ENCODE measurements at regions not wholly inside any gene's neighbourhood (a gene's known extent, or its start where the extent isn't known, plus 50 kb on each side); places are given as distances from the start of the nearest gene placed in this dataset.

DNA sequence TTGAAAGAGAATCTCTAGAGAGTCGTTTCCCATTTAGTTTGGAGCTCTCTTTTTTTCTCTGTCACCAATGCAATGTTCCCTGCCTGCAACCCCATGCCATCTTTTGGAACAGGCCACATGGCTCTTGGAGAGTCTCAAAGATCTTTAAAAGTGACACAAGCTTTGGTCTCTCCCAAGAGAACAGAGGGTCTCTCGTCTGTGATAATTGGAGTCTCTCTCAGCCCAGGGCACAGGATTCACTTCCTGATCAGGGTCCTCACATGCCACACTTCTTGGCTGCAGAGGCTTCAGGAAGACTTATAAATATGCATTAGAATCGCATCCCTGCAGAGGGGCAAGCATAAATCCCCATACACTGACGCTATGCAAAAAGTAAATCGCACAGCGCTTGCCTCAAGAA lies 240.5 kb downstream of the IRS2 start:
- TF ChIP-seq, protein P1, sequence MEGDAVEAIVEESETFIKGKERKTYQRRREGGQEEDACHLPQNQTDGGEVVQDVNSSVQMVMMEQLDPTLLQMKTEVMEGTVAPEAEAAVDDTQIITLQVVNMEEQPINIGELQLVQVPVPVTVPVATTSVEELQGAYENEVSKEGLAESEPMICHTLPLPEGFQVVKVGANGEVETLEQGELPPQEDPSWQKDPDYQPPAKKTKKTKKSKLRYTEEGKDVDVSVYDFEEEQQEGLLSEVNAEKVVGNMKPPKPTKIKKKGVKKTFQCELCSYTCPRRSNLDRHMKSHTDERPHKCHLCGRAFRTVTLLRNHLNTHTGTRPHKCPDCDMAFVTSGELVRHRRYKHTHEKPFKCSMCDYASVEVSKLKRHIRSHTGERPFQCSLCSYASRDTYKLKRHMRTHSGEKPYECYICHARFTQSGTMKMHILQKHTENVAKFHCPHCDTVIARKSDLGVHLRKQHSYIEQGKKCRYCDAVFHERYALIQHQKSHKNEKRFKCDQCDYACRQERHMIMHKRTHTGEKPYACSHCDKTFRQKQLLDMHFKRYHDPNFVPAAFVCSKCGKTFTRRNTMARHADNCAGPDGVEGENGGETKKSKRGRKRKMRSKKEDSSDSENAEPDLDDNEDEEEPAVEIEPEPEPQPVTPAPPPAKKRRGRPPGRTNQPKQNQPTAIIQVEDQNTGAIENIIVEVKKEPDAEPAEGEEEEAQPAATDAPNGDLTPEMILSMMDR (IDR thresholded peaks at IDR 0.05; ENCODE audit: borderline replicate concordance, insufficient read depth, low read depth, low read length): no peak
- no peak overlapping the region for H3K4me3 ChIP-seq (ENCODE audit: low read depth, low read length)

DNA sequence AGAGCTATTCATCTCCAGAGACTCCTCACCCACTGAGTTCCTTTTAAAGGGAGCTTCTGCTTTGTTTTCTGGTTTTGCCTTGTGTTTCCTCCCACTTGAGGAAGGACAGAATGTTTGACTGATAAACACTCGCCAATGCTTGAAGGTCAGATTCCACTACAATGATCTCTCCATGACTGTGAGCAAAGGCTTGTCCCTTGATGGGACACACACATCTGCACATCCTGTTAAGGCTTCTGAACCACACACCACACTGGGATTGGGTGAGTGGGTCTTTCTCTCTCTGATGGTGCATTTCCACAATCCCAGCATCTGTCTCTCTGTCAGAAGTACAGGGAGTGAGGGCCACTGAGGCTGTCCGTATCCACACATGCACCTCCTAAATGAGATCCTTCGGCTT lies 245.3 kb downstream of the IRS2 start:
- TF ChIP-seq, protein P1 (IDR thresholded peaks at IDR 0.05; ENCODE audit: borderline replicate concordance, insufficient read depth, low read depth, low read length): no peak
- H3K4me3 ChIP-seq (ENCODE audit: low read depth, low read length): no peak overlapping the region

DNA sequence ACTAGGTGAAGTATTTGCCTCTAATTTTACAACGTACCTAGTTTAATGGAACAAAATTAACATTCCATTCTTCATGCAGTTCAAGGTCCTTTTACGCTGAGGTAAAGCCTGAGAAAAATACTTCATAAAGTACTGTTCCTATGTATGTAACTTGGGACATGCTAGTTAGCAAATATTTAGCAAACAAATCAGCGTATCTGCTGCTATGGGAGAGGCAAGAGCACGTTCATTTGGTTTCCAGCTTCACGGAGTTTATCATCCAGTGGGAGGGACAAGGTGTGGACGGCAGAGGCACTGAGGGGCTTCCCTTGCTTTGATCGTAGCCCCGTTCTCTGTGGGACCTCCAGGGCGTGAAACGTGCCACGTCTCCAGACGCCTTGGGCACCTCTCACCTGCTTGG lies 248.8 kb downstream of the IRS2 start:
- TF ChIP-seq, protein P1 (IDR thresholded peaks at IDR 0.05; ENCODE audit: borderline replicate concordance, insufficient read depth, low read depth, low read length): no peak

DNA sequence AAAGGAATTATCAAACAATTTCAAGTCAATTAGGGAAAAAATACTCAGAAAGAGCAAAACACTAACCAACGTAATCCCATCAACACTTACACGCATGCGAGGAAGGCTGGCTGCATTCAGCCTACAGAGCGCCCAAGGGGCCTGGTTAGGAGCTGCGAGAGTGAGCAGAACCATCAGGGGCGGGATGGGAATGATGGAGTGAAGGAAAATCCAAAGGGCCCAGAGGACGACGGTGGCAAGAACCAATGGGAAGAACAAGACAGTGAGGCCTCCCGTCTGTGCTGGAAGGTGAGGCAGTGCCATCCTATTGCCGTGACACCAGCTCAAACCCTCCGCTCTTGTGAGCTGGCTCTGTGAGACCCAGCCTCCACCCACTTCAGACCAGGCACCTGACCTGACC lies 253.0 kb downstream of the IRS2 start:
- TF ChIP-seq, protein P1 (IDR thresholded peaks at IDR 0.05; ENCODE audit: borderline replicate concordance, insufficient read depth, low read depth, low read length): no peak
- no peak overlapping the region for H3K4me3 ChIP-seq (ENCODE audit: low read depth, low read length)

More for the DNA sequence above, 248.8 kb downstream of the IRS2 start:
- H3K4me3 ChIP-seq (ENCODE audit: low read depth, low read length): no peak overlapping the region

DNA sequence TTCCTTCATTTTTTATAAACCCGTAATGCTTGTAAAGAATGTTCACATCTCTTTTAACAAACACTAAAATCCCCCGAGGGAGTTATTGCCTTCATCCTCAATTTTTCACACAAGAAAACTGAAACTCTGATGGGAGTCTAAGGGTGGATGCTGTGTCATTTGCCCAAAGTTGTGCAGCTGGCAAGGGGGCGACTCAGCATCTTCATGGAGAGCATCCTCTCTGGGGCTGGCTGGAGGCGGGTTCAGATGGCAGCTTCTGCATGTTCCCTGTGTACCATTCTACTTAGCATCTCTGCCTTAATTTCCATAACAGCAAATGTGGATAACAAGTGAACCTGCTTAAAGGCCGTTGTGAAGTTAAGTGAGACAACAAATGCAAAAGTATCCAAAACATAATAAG lies 256.4 kb downstream of the IRS2 start:
- TF ChIP-seq, protein P1 (IDR thresholded peaks at IDR 0.05; ENCODE audit: borderline replicate concordance, insufficient read depth, low read depth, low read length): no peak

DNA sequence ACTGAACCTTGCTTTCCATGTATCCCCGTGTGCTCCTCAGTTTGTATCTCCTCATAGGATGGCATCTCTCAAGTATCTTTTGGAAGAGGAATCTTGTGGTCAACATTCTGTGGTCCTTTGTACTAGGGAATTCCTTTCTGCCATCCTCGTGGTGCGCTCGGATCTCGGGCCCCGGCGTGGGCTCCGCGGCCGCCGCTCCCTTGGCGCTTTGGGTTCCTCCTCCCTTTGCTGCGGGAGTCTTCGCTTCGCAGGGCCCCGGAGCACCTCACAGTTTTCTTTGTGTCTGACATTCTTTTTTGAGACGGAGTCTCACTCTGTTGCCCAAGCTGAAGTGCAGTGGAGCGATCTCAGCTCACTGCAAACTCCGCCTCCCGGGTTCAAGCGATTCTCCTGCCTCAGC lies 264.7 kb downstream of the IRS2 start:
- TF ChIP-seq, protein P1 (IDR thresholded peaks at IDR 0.05; ENCODE audit: borderline replicate concordance, insufficient read depth, low read depth, low read length): no peak
- no peak overlapping the region for H3K4me3 ChIP-seq (ENCODE audit: low read depth, low read length)

More for the DNA sequence above, 256.4 kb downstream of the IRS2 start:
- H3K4me3 ChIP-seq (ENCODE audit: low read depth, low read length): no peak overlapping the region

DNA sequence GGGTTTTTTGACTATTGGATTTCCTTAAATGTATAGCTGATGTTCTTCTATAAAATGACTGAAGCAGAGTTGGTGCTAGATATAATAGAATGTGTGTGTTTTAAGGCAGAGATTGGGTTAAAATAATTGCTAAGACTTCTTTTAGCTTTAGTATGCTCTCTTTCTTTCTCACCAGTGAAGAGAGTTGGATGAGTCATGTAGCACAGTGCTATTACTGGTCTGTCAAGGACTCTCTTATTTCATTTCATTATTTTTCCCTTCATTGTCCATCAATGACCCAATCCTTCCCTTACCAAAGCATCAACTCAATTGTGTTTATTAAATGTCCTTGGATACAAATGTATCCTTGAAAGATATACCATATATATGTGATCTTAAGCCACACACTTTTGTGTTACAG lies 268.9 kb downstream of the IRS2 start:
- TF ChIP-seq, protein P1 (IDR thresholded peaks at IDR 0.05; ENCODE audit: borderline replicate concordance, insufficient read depth, low read depth, low read length): no peak
- H3K4me3 ChIP-seq (ENCODE audit: low read depth, low read length): no peak overlapping the region

All from GM12875 (cell line).